HCT116 (cell line): ENCODE measurements at regions not wholly inside any gene's neighbourhood (a gene's known extent, or its start where the extent isn't known, plus 50 kb on each side); places are given as distances from the start of the nearest gene placed in this dataset.

Experiments
- ATAC-seq: fragments of 200-7000 bp; cut with Tn5 transposase; 2 replicates; pipeline ENCODE4 v1.9.1; 2020; ENCODE audit warnings: mild to moderate bottlenecking, moderate library complexity
- BruUV-seq: library from RNA; stranded (reverse); fragments of 400-500 nt; replicated peaks from 2 replicates; lab custom pipeline; 2021; lab: Mats Ljungman, UMichigan
- CTCF ChIA-PET: fragments of 300-600 bp; sonication (Branson Sonifier 250); formaldehyde crosslinking; loops from one replicate; lab custom pipeline; 2021; ENCODE audit warnings: antibody characterized with exemption; lab: Charles Lee
- POLR2A ChIA-PET: fragments of 300-600, 350-600 bp; sonication (Branson Sonifier 250); formaldehyde crosslinking; loops from one replicate; lab custom pipeline; 2021; ENCODE audit warnings: antibody characterized with exemption; lab: Charles Lee
- RAD21 ChIA-PET, 2 experiments: fragments of 300-600 bp; sonication (Branson Sonifier 250); formaldehyde crosslinking; loops; one replicate each; lab custom pipeline; 2023; ENCODE audit warnings: low total read pairs in 2 of 2; ENCODE audit not compliant: uncharacterized antibody in 2 of 2, unreplicated experiment in 2 of 2, low non-redundant PET in 1 of 2; lab: Charles Lee
- DNase-seq: peaks from one replicate; pipeline ENCODE4 v3.0.0-alpha.2; 2010; ENCODE audit warnings: low read depth, low spot score
- H2AFZ ChIP-seq: fragments of 200-600 bp; shearing (Covaris generic), sonication (generic); 2 replicates; pipeline ENCODE4 v1.6.1; 2017; ENCODE audit warnings: low read depth, mixed run types, mixed read lengths, antibody characterized with exemption, low read length; ENCODE audit not compliant: poor library complexity, severe bottlenecking
- H3K27ac ChIP-seq: 2 replicates; pipeline ENCODE4 v1.5.1; 2012; ENCODE audit warnings: low read depth, low read length
- H3K27me3 ChIP-seq: fragments of 200-600 bp; sonication (generic); 2 replicates; pipeline ENCODE4 v1.6.1; 2016; ENCODE audit warnings: mixed run types, low read length, mixed read lengths; ENCODE audit not compliant: insufficient read depth
- H3K36me3 ChIP-seq, 2 experiments: fragments of 200-500 bp in 1 of 2; fragments of 200-600 bp in 1 of 2; sonication (Bioruptor generic) in 1 of 2; sonication (generic) in 1 of 2; 2 replicates each; pipeline versions ENCODE4 v1.5.1 to v1.6.1; 2014 to 2016; ENCODE audit warnings: low read length in 2 of 2, inconsistent platforms in 1 of 2, mixed read lengths in 1 of 2, mixed run types in 1 of 2; ENCODE audit not compliant: insufficient read depth in 2 of 2, control insufficient read depth in 1 of 2
- H3K4me1 ChIP-seq, 2 experiments: fragments of 200-600 bp in 1 of 2; sonication (generic) in 1 of 2; 2 replicates each; pipeline versions ENCODE4 v1.5.1 to v1.6.1; 2012 to 2017; ENCODE audit warnings: low read length in 2 of 2, inconsistent platforms in 1 of 2, mild to moderate bottlenecking in 1 of 2, mixed read lengths in 1 of 2, mixed run types in 1 of 2, moderate library complexity in 1 of 2; ENCODE audit not compliant: insufficient read depth in 2 of 2, control insufficient read depth in 1 of 2
- H3K4me2 ChIP-seq: fragments of 200-600 bp; sonication (generic); 2 replicates; pipeline ENCODE4 v1.6.1; 2017; ENCODE audit warnings: mixed run types, low read length, mixed read lengths
- H3K4me3 ChIP-seq, 2 experiments: fragments of 200-600 bp in 1 of 2; sonication (generic) in 1 of 2; replicated peaks in 1 of 2; 2 replicates each; pipeline ENCODE4 v1.5.1; 2011 to 2016; ENCODE audit warnings: low read length in 2 of 2, control low read depth in 1 of 2, low read depth in 1 of 2, mild to moderate bottlenecking in 1 of 2, mixed read lengths in 1 of 2, mixed run types in 1 of 2
- H3K79me2 ChIP-seq: fragments of 200-600 bp; sonication (generic); 2 replicates; pipeline ENCODE4 v1.6.1; 2017; ENCODE audit warnings: mild to moderate bottlenecking, mixed run types, low read length, moderate library complexity, mixed read lengths; ENCODE audit not compliant: insufficient read depth
- H3K9ac ChIP-seq: fragments of 200-600 bp; sonication (generic); 2 replicates; pipeline ENCODE4 v1.6.1; 2016; ENCODE audit warnings: low read length, mixed read lengths
- H3K9me2 ChIP-seq: fragments of 200-600 bp; sonication (generic), shearing (Covaris generic); 2 replicates; pipeline ENCODE4 v1.6.1; 2017; ENCODE audit warnings: mixed run types, mild to moderate bottlenecking, moderate library complexity; ENCODE audit not compliant: insufficient read depth
- H3K9me3 ChIP-seq, 2 experiments: fragments of 200-500 bp in 1 of 2; fragments of 200-600 bp in 1 of 2; sonication (Bioruptor generic) in 1 of 2; sonication (generic) in 1 of 2; 2 replicates each; pipeline ENCODE4 v1.6.1; 2014 to 2017; ENCODE audit warnings: low read length in 2 of 2, mixed read lengths in 2 of 2, inconsistent platforms in 1 of 2, low read depth in 1 of 2, mild to moderate bottlenecking in 1 of 2, mixed run types in 1 of 2, moderate library complexity in 1 of 2; ENCODE audit not compliant: control insufficient read depth in 1 of 2, insufficient read depth in 1 of 2
- H4K20me1 ChIP-seq: fragments of 200-600 bp; sonication (generic), shearing (Covaris generic); 2 replicates; pipeline ENCODE4 v1.6.1; 2017; ENCODE audit warnings: mixed run types, mild to moderate bottlenecking, moderate library complexity; ENCODE audit not compliant: insufficient read depth
- ATF3 ChIP-seq: IDR thresholded peaks from 2 replicates; pipeline ENCODE4 v1.6.1; 2012
- EGR1 ChIP-seq: IDR thresholded peaks from 2 replicates; pipeline ENCODE4 v1.6.1; 2012; ENCODE audit warnings: low read depth
- ELF1 ChIP-seq: IDR thresholded peaks from 2 replicates; pipeline ENCODE4 v1.6.1; 2012; ENCODE audit warnings: low read depth, borderline replicate concordance
- EZH2phosphoT487 ChIP-seq: fragments of 200-600 bp; IDR thresholded peaks from 2 replicates; pipeline ENCODE4 v1.6.1; 2018; ENCODE audit warnings: antibody characterized with exemption, borderline replicate concordance
- POLR2A ChIP-seq: IDR thresholded peaks from 2 replicates; pipeline ENCODE4 v1.7.0; 2011; ENCODE audit warnings: borderline replicate concordance; ENCODE audit not compliant: insufficient read depth, insufficient read length; ENCODE audit errors: extremely low read depth
- RAD21 ChIP-seq: IDR thresholded peaks from 2 replicates; pipeline ENCODE4 v1.6.1; 2012; ENCODE audit warnings: low read depth, mild to moderate bottlenecking
- SRF ChIP-seq: IDR thresholded peaks from 2 replicates; pipeline ENCODE4 v1.6.1; 2012; ENCODE audit warnings: low read depth
- ZFX ChIP-seq: fragments of 450-650 bp; IDR thresholded peaks from 2 replicates; pipeline ENCODE4 v1.6.1; 2017
- intact Hi-C: fragments of 100-400 bp; cut with micrococcal nuclease; formaldehyde crosslinking; loops from 2 replicates; pipeline ENCODE4 v1.10.0; 2022

DNA sequence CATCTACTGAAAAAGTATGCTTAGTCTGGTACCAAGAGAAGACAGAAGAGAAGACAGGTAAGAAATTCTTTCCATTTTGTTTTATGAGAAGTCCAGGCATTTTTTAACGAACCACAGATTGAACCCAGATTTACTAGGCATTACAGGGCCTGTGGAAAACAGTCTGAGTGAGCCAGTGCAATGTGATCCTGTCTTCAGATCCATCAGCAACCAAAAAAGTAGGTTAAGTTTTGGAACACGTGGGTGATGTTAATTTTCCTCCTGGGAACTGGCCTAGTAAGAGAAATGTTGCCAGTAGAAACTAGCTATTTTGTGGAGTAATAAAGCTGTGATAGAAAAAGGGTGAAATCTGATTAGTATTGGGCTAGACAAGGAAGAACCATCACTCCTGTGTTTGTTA, 440.9 kb upstream of the SEL1L start:
- H3K4me2 ChIP-seq = no peak overlapping the region
- ATAC-seq (no peak), DNase-seq (no peak)
- no peak overlapping the region for H2AFZ ChIP-seq
- H3K4me3 ChIP-seq = no peak overlapping the region
- no peak overlapping the region for H3K27ac ChIP-seq
- no peaks in the 10 kb centered on the region for H3K9me2 ChIP-seq
- BruUV-seq = no TSS peak
- TF ChIP-seq ELF1 (no peak), RAD21 (no peak), SRF (no peak), EGR1 (no peak), EZH2phosphoT487 (no peak), ATF3 (no peak)
- H3K4me1 ChIP-seq = no peaks in the 10 kb centered on the region
- no peaks in the 10 kb centered on the region for H3K36me3 ChIP-seq
- POLR2A ChIA-PET = no interaction called here
- H3K79me2 ChIP-seq = no peaks in the 10 kb centered on the region
- RAD21 ChIA-PET = no interaction called here
- no peak overlapping the region for H3K9ac ChIP-seq
- intact Hi-C loops = no loop called here
- H3K9me3 ChIP-seq = peaks cover 0 to 3% of the 10 kb centered on the region in 2 experiments; a peak in 2 of 4 replicates
- H3K27me3 ChIP-seq = no peaks in the 10 kb centered on the region
- CTCF ChIA-PET = no interaction called here
- H4K20me1 ChIP-seq = no peaks in the 10 kb centered on the region

DNA sequence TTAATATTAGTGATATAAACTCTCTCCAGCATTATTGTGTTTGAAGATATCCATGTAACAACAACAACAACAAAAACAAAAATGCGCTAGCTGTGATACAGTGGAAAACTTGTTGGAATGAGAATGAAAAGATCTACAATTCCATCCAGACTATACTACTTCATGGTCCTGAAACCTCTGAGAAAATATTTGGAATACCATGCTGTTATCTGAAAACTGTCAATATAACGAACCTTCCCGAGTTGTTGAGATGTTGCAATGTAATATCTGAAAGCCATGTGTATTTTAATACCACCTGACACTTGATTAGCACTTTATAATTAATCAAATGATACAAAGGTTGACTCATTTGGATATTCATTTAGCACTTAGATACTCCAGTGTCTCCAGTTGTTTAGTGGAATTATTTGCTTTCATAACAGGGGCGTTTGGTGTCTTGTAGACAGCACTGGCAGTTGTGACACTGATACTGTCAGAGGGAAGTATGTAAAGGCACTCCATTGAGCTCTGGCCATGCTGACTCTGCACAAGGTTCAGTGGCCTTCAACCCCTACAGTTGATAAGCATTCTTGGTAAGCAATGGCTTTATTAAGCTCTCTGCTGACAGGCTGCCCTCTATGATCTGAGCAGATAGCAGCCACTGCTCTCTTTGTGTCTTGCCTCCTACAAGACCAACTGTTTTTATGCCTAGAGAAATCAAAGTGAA, 447.1 kb upstream of the SEL1L start:
- intact Hi-C loops = no loop called here
- H3K27me3 ChIP-seq = no peaks in the 10 kb centered on the region
- H3K9me2 ChIP-seq = no peaks in the 10 kb centered on the region
- ATAC-seq (no peak), DNase-seq (no peak)
- CTCF ChIA-PET = no interaction called here
- H3K4me3 ChIP-seq = no peak overlapping the region
- H3K4me1 ChIP-seq = no peaks in the 10 kb centered on the region
- H3K79me2 ChIP-seq = no peaks in the 10 kb centered on the region
- no peaks in the 10 kb centered on the region for H3K36me3 ChIP-seq
- no peak overlapping the region for H3K27ac ChIP-seq
- no peak for TF ChIP-seq ATF3
- no peak for TF ChIP-seq SRF
- TF ChIP-seq ZFX = no peak
- TF ChIP-seq POLR2A = no peak
- no TSS peak for BruUV-seq
- H4K20me1 ChIP-seq = no peaks in the 10 kb centered on the region; the same call in 1 of the 2 replicates
- no peak overlapping the region for H3K9ac ChIP-seq
- RAD21 ChIA-PET = no interaction called here
- no peak overlapping the region for H2AFZ ChIP-seq
- H3K4me2 ChIP-seq = no peak overlapping the region
- peaks cover 0 to 16% of the 10 kb centered on the region in 2 experiments; a peak in 2 of 4 replicates for H3K9me3 ChIP-seq
- POLR2A ChIA-PET = no interaction called here
